ENCODE measurements at regions not wholly inside any gene's neighbourhood (a gene's known extent, or its start where the extent isn't known, plus 50 kb on each side); places are given as distances from the start of the nearest gene placed in this dataset.

DNA sequence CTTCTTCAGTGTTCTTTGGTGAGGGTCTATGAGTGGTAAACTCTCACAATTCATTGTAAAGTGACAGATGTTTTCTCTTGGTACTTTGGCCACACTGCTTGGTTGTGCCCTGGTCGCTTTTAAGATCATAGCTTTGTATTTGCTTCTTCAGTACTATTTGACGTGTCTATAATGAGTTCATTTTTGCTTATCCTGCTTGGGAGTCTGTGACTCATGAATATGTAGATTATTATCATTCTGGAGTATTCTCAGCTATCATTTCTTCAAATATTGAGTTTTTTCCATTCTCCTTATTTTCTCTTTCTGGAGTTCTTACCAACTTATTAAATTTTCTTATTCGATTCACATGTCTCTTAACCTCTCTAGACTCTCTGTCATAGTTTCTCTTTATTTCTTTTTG is 73.0 kb upstream of the HS6ST1 start:
- Histone ChIP-seq H3K4me2 (ENCODE audit: low read length) (no peak overlapping the region), H3K27ac (ENCODE audit: low read length) (no peak overlapping the region), H3K9ac (ENCODE audit: low read length) (no peak overlapping the region), H3K4me1 (ENCODE audit: low read length) (no peaks in the 10 kb centered on the region), H3K9me3 (ENCODE audit: insufficient read depth, low read length) (no peaks in the 10 kb centered on the region), H3K27me3 (ENCODE audit: low read depth, low read length) (no peaks in the 10 kb centered on the region), H4K20me1 (ENCODE audit: insufficient read depth, low read length) (no peaks in the 10 kb centered on the region), H3K79me2 (ENCODE audit: low read length) (no peaks in the 10 kb centered on the region), H3K36me3 (replicated peaks; ENCODE audit: low read depth, low read length) (no peaks in the 10 kb centered on the region), H3K4me3 (ENCODE audit: low read length) (no peak overlapping the region), H2AFZ (ENCODE audit: low read depth, low read length) (no peak overlapping the region)
- TF ChIP-seq CTCF (IDR thresholded peaks at IDR 0.05; ENCODE audit: low read depth, low read length) (no peak), EZH2phosphoT487 (IDR thresholded peaks at IDR 0.05; ENCODE audit: low read depth) (no peak)

DNA sequence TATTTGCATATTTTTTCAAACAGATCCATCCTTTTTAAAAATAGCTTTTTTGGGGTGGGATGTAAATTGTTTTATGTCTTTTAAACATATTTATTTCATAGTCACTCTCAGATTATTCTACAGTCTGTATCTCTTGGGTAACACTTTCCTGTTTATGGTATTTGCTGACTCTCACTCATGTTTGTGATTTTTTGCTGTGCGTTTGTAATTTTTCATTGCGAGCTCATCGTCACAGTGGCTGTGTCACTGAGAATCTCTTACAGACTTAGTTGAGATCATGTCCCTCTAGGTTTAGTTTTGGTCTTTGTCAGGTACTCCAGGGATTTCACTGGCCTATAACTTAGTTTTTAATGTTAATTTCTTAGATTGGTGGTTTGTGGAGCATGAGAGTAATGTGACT is 73.5 kb upstream of the HS6ST1 start:
- Histone ChIP-seq H3K9me3 (ENCODE audit: insufficient read depth, low read length) (no peaks in the 10 kb centered on the region), H3K27ac (ENCODE audit: low read length) (no peak overlapping the region), H3K4me2 (ENCODE audit: low read length) (no peak overlapping the region), H2AFZ (ENCODE audit: low read depth, low read length) (no peak overlapping the region), H3K9ac (ENCODE audit: low read length) (no peak overlapping the region), H4K20me1 (ENCODE audit: insufficient read depth, low read length) (no peaks in the 10 kb centered on the region), H3K4me1 (ENCODE audit: low read length) (no peaks in the 10 kb centered on the region), H3K36me3 (replicated peaks; ENCODE audit: low read depth, low read length) (no peaks in the 10 kb centered on the region), H3K79me2 (ENCODE audit: low read length) (no peaks in the 10 kb centered on the region), H3K4me3 (ENCODE audit: low read length) (no peak overlapping the region), H3K27me3 (ENCODE audit: low read depth, low read length) (no peaks in the 10 kb centered on the region)
- TF ChIP-seq CTCF (IDR thresholded peaks at IDR 0.05; ENCODE audit: low read depth, low read length) (no peak), EZH2phosphoT487 (IDR thresholded peaks at IDR 0.05; ENCODE audit: low read depth) (no peak)

GRCh38 chr2:128394007-128394730 is 75.5 kb upstream of the HS6ST1 start:
- H3K4me3 ChIP-seq (ENCODE audit: low read length) = no peak overlapping the region
- no peaks in the 10 kb centered on the region for H3K4me1 ChIP-seq (ENCODE audit: low read length)
- no peaks in the 10 kb centered on the region for H3K36me3 ChIP-seq (replicated peaks; ENCODE audit: low read depth, low read length)
- TF ChIP-seq CTCF (IDR thresholded peaks at IDR 0.05; ENCODE audit: low read depth, low read length) (no peak), EZH2phosphoT487 (IDR thresholded peaks at IDR 0.05; ENCODE audit: low read depth) (no peak)
- no peaks in the 10 kb centered on the region for H3K79me2 ChIP-seq (ENCODE audit: low read length)
- no peaks in the 10 kb centered on the region for H3K9me3 ChIP-seq (ENCODE audit: insufficient read depth, low read length)
- no peak overlapping the region for H3K9ac ChIP-seq (ENCODE audit: low read length)
- H4K20me1 ChIP-seq (ENCODE audit: insufficient read depth, low read length) = no peaks in the 10 kb centered on the region
- H2AFZ ChIP-seq (ENCODE audit: low read depth, low read length) = no peak overlapping the region
- no peak overlapping the region for H3K4me2 ChIP-seq (ENCODE audit: low read length)
- no peaks in the 10 kb centered on the region; the same call in 1 of the 2 replicates for H3K27me3 ChIP-seq (ENCODE audit: low read depth, low read length)
- H3K27ac ChIP-seq (ENCODE audit: low read length) = no peak overlapping the region

DNA sequence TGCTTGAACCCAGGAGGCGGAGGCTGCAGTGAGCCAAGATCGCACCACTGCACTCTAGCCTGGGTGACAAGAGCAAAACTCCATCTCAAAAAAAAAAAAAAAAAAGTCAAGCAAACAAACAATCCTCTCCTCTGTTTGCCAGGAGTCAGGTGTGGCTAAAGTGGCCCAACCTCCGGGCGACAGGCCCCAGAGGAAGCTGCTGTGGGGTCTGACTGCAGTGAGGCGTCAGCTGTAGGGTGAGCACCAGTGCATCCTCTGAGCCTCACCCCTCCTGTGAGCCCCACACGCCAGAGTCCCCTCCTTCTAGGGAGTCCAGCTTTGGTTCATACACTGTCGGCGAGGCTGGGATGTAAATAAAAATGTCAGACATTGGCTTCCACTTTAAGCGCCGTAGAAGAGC is 76.5 kb upstream of the HS6ST1 start:
- Histone ChIP-seq H3K9ac (ENCODE audit: low read length) (no peak overlapping the region), H3K4me2 (ENCODE audit: low read length) (no peak overlapping the region), H3K36me3 (replicated peaks; ENCODE audit: low read depth, low read length) (no peaks in the 10 kb centered on the region), H2AFZ (ENCODE audit: low read depth, low read length) (no peak overlapping the region), H4K20me1 (ENCODE audit: insufficient read depth, low read length) (no peaks in the 10 kb centered on the region), H3K4me3 (ENCODE audit: low read length) (no peak overlapping the region), H3K9me3 (ENCODE audit: insufficient read depth, low read length) (no peaks in the 10 kb centered on the region), H3K4me1 (ENCODE audit: low read length) (no peaks in the 10 kb centered on the region), H3K27me3 (ENCODE audit: low read depth, low read length) (no peaks in the 10 kb centered on the region; the same call in 1 of the 2 replicates), H3K27ac (ENCODE audit: low read length) (no peak overlapping the region), H3K79me2 (ENCODE audit: low read length) (no peaks in the 10 kb centered on the region)
- TF ChIP-seq CTCF (IDR thresholded peaks at IDR 0.05; ENCODE audit: low read depth, low read length) (no peak), EZH2phosphoT487 (IDR thresholded peaks at IDR 0.05; ENCODE audit: low read depth) (no peak)
